K562 (cell line): ENCODE measurements at regions not wholly inside any gene's neighbourhood (a gene's known extent, or its start where the extent isn't known, plus 50 kb on each side); places are given as distances from the start of the nearest gene placed in this dataset.

ENCODE experiments used
- ATAC-seq: fragments of 200-7000 bp; cut with Tn5 transposase; 3 replicates; pipeline ENCODE4 v1.9.1; 2020; ENCODE audit warnings: moderate library complexity
- BruUV-seq: library from RNA; stranded (reverse); fragments of 400-500 nt; replicated peaks from 2 replicates; lab custom pipeline; 2021; lab: Mats Ljungman, UMichigan
- CTCF ChIA-PET: fragments of 300-600 bp; formaldehyde crosslinking; extraction: SDS; loops from one replicate; lab custom pipeline; 2021; ENCODE audit warnings: low intra/inter-chr PET ratio; lab: Yijun Ruan, JAX
- POLR2A ChIA-PET: fragments of 300-600, 350-650 bp; sonication (Branson Sonifier 250); formaldehyde crosslinking; extraction: SDS; loops from one replicate; lab custom pipeline; 2021; ENCODE audit warnings: antibody characterized with exemption, inconsistent platforms; lab: Yijun Ruan, JAX
- DNase-seq, 4 experiments: peaks; one replicate each; pipeline versions ENCODE4 v3.0.0 to v3.0.0-alpha.2; 2011 to 2018; ENCODE audit warnings: low spot score in 3 of 4, mixed read lengths in 3 of 4; ENCODE audit errors: extremely low read depth in 1 of 4
- FAIRE-seq: peaks from 2 replicates; lab custom pipeline; 2011; peaks lifted over from hg19 to GRCh38; lab: Jason Lieb, UNC
- H2AFZ ChIP-seq: 2 replicates; pipeline ENCODE4 v1.6.0; 2011; ENCODE audit warnings: low read depth, low read length, control low read depth, inconsistent platforms
- H3K27ac ChIP-seq: fragments of 200-600 bp; 3 replicates; pipeline ENCODE4 v1.8.0; 2011; ENCODE audit warnings: low read depth, mild to moderate bottlenecking, control low read depth, inconsistent platforms, low read length, moderate library complexity, mixed read lengths; ENCODE audit errors: extremely low read depth
- H3K27me3 ChIP-seq, 2 experiments: fragments of 300-600 bp in 1 of 2; 2 replicates in 1 of 2; 3 replicates in 1 of 2; pipeline versions ENCODE4 v1.6.0 to v1.8.0; 2011; ENCODE audit warnings: inconsistent platforms in 2 of 2, low read length in 2 of 2, mild to moderate bottlenecking in 1 of 2, mixed read lengths in 1 of 2, moderate library complexity in 1 of 2; ENCODE audit not compliant: control insufficient read depth in 2 of 2, insufficient read depth in 2 of 2
- H3K36me3 ChIP-seq: fragments of 300-600 bp; 3 replicates; pipeline ENCODE4 v1.8.0; 2011; ENCODE audit warnings: mild to moderate bottlenecking, low read length, inconsistent platforms; ENCODE audit not compliant: control insufficient read depth, insufficient read depth
- H3K4me1 ChIP-seq, 2 experiments: fragments of 200-600 bp in 1 of 2; replicated peaks in 1 of 2; 2 replicates in 1 of 2; 3 replicates in 1 of 2; pipeline versions ENCODE4 v1.5.1 to v1.8.0; 2011; ENCODE audit warnings: inconsistent platforms in 2 of 2, low read length in 2 of 2, mild to moderate bottlenecking in 1 of 2, mixed read lengths in 1 of 2, moderate library complexity in 1 of 2; ENCODE audit not compliant: control insufficient read depth in 2 of 2, insufficient read depth in 2 of 2
- H3K4me2 ChIP-seq: 2 replicates; pipeline ENCODE4 v1.6.1; 2011; ENCODE audit warnings: low read length, control low read depth, inconsistent platforms, mixed read lengths; ENCODE audit not compliant: insufficient read depth
- H3K4me3 ChIP-seq: fragments of 200-600 bp; sonication (generic), shearing (Covaris generic); 2 replicates; pipeline ENCODE4 v1.5.1; 2016; ENCODE audit warnings: control low read depth, inconsistent platforms
- H3K79me2 ChIP-seq: fragments of 200-600 bp; 3 replicates; pipeline ENCODE4 v1.8.0; 2011; ENCODE audit warnings: low read length, inconsistent platforms; ENCODE audit not compliant: control insufficient read depth, insufficient read depth
- H3K9ac ChIP-seq, 2 experiments: 2 replicates each; pipeline versions ENCODE4 v1.6.0 to v1.6.1; 2011; ENCODE audit warnings: low read depth in 2 of 2, low read length in 2 of 2, control low read depth in 1 of 2, inconsistent platforms in 1 of 2, mild to moderate bottlenecking in 1 of 2, mixed read lengths in 1 of 2; ENCODE audit not compliant: insufficient read depth in 1 of 2
- H3K9me1 ChIP-seq: one replicate; pipeline ENCODE4 v1.6.0; 2011; ENCODE audit warnings: inconsistent platforms, mild to moderate bottlenecking, low read length, moderate library complexity; ENCODE audit not compliant: control insufficient read depth, insufficient read depth
- H3K9me3 ChIP-seq: replicated peaks from 2 replicates; pipeline ENCODE4 v1.5.1; 2011; ENCODE audit warnings: low read depth, low read length, inconsistent platforms; ENCODE audit not compliant: control insufficient read depth, insufficient read depth
- H4K20me1 ChIP-seq: replicated peaks from 2 replicates; pipeline ENCODE4 v1.6.1; 2011; ENCODE audit warnings: low read length, inconsistent platforms, mixed read lengths; ENCODE audit not compliant: control insufficient read depth, insufficient read depth
- BCLAF1 ChIP-seq, 2 experiments: fragments of 450-650 bp in 1 of 2; IDR thresholded peaks; 2 replicates each; pipeline ENCODE4 v1.6.1; 2011 to 2017; ENCODE audit warnings: low read depth in 2 of 2, antibody characterized with exemption in 1 of 2, borderline replicate concordance in 1 of 2, low read length in 1 of 2, mild to moderate bottlenecking in 1 of 2, mixed read lengths in 1 of 2; ENCODE audit not compliant: control insufficient read depth in 1 of 2
- FOXJ2 ChIP-seq: fragments of 200-800 bp; sonication (Bioruptor generic); IDR thresholded peaks from 2 replicates; pipeline ENCODE4 v1.6.1; 2016; ENCODE audit warnings: missing genetic modification characterization, missing compliant biosample characterization
- MAFG ChIP-seq: fragments of 450-650 bp; conservative IDR thresholded peaks from 2 replicates; pipeline ENCODE4 v1.6.1; 2016; ENCODE audit warnings: missing genetic modification characterization, missing compliant biosample characterization
- U2AF1 ChIP-seq: fragments of 200-400 bp; formaldehyde crosslinking; optimal IDR thresholded peaks from 2 replicates; pipeline ENCODE3; 2017; ENCODE audit warnings: mild to moderate bottlenecking, low read depth, low read length, moderate library complexity
- ZNF318 ChIP-seq, 2 experiments: fragments of 450-650 bp; IDR thresholded peaks; 2 replicates each; pipeline ENCODE4 v1.6.1; 2016; ENCODE audit warnings: mild to moderate bottlenecking in 2 of 2, borderline replicate concordance in 1 of 2, low read depth in 1 of 2, moderate library complexity in 1 of 2
- ZNF444 ChIP-seq: fragments of 250-450 bp; sonication (Bioruptor Pico); IDR thresholded peaks from 2 replicates; pipeline ENCODE4 v1.4.0; 2020; ENCODE audit warnings: mild to moderate bottlenecking, moderate library complexity
- WGBS: fragments of 100-300 bp; shearing (Covaris generic); methylation state at CpG from one replicate; pipeline ENCODE4 v1.1.6; 2016; ENCODE audit warnings: low coverage, mixed read lengths; ENCODE audit not compliant: insufficient coverage; ENCODE audit errors: missing lambda C conversion rate; 5-methylcytosine and 5-hydroxymethylcytosine counted together
- in situ Hi-C: fragments of 300-500 bp; cut with MboI; formaldehyde crosslinking; loops from 4 replicates; pipeline ENCODE4 v1.15.0; 2018; ENCODE audit warnings: inconsistent platforms, mixed read lengths
- intact Hi-C: fragments of 100-400 bp; cut with micrococcal nuclease; formaldehyde crosslinking; loops from 2 replicates; pipeline ENCODE4 v1.14.2; 2022

- H3K4me3 ChIP-seq, result no peak overlapping the region
- no peaks in the 10 kb centered on the region for H3K9me3 ChIP-seq
- no TSS peak for BruUV-seq
- no peak overlapping the region for H2AFZ ChIP-seq
- H3K9ac ChIP-seq, result no peak overlapping the region
- ChIA-PET POLR2A (no interaction called here), CTCF (no interaction called here)
- H3K4me1 ChIP-seq, result peaks cover 0 to 5% of the 10 kb centered on the region in 2 experiments; a peak in 3 of 5 replicates
- intact Hi-C loops (no loop called here), in situ Hi-C loops (no loop called here)
- under 1% methylated on average over 13 of the region's 13 CpGs for WGBS
- H3K79me2 ChIP-seq, result no peaks in the 10 kb centered on the region
- no peak overlapping the region for H3K27ac ChIP-seq
- H4K20me1 ChIP-seq, result no peaks in the 10 kb centered on the region
- peak; percentile 46 for FAIRE-seq
- H3K9me1 ChIP-seq, result no peaks in the 10 kb centered on the region
- ATAC-seq, result no peak
- peaks cover 8 to 67% of the 10 kb centered on the region in 2 experiments; a peak in 3 of 5 replicates for H3K27me3 ChIP-seq
- H3K4me2 ChIP-seq, result no peak overlapping the region
- no peaks in the 10 kb centered on the region for H3K36me3 ChIP-seq
- TF ChIP-seq MAFG (no peak), ZNF444 (CRISPR knock-in tag) (no peak), ZNF318 (IDR thresholded peaks at IDR 0.05; ENCODE audit: borderline replicate concordance in 1 of 2, low read depth in 1 of 2) (no peak), BCLAF1 (IDR thresholded peaks at IDR 0.05; ENCODE audit: borderline replicate concordance in 1 of 2, control insufficient read depth in 1 of 2, low read depth in 2 of 2, low read length in 1 of 2) (no peak), FOXJ2 (tag) (no peak), U2AF1 (no peak)
- no peak for DNase-seq
Measured at GRCh38 chr1:22330092-22330759, 121.4 kb upstream of the ZBTB40 start.
